NCI-H2081 (cell line): ENCODE measurements at regions not wholly inside any gene's neighbourhood (a gene's known extent, or its start where the extent isn't known, plus 50 kb on each side); places are given as distances from the start of the nearest gene placed in this dataset.

ENCODE experiments used
- DNase-seq, 2 experiments: peaks; one replicate each; lab custom pipeline; 2025; lab: John Stamatoyannopoulos, UW

GRCh38 chr4:138317175-138317748 is 75.1 kb upstream of the SLC7A11 start:
- DNase-seq: no peak

GRCh38 chr4:138312536-138312911 is 70.4 kb upstream of the SLC7A11 start:
- DNase-seq: no peak

GRCh38 chr4:138311771-138312535 is 69.8 kb upstream of the SLC7A11 start:
- DNase-seq: no peak

GRCh38 chr4:138310991-138311390 is 68.8 kb upstream of the SLC7A11 start:
- DNase-seq: no peak

GRCh38 chr4:138310498-138310897 is 68.3 kb upstream of the SLC7A11 start:
- no peak for DNase-seq

GRCh38 chr4:138308356-138308755 is 66.2 kb upstream of the SLC7A11 start:
- DNase-seq: no peak

- DNase-seq: no peak
These were observed 65.2 kb upstream of the SLC7A11 start for GRCh38 chr4:138307319-138307718.

GRCh38 chr4:138305050-138305449 is 62.9 kb upstream of the SLC7A11 start:
- no peak for DNase-seq

- DNase-seq: no peak
These were observed 59.4 kb upstream of the SLC7A11 start for GRCh38 chr4:138301536-138301935.

- DNase-seq: no peak
These were observed 58.5 kb upstream of the SLC7A11 start for GRCh38 chr4:138300616-138301015.

- no peak for DNase-seq
These were observed 57.7 kb upstream of the SLC7A11 start for GRCh38 chr4:138299881-138300280.

- DNase-seq: no peak
These were observed 56.7 kb upstream of the SLC7A11 start for GRCh38 chr4:138298866-138299265.

- DNase-seq: no peak
These were observed 56.3 kb upstream of the SLC7A11 start for GRCh38 chr4:138298431-138298830.

- no peak for DNase-seq
These were observed 55.7 kb upstream of the SLC7A11 start for GRCh38 chr4:138297743-138298405.

- peak in 1 of 2 experiments; percentile 21 for DNase-seq
These were observed 50.2 kb upstream of the SLC7A11 start for GRCh38 chr4:138292321-138292720.
